Progenitor cell of endocrine pancreas (in vitro differentiated cells): ENCODE measurements at regions not wholly inside any gene's neighbourhood (a gene's known extent, or its start where the extent isn't known, plus 50 kb on each side); places are given as distances from the start of the nearest gene placed in this dataset.

ENCODE experiments used
- DNase-seq: peaks from one replicate; pipeline ENCODE4 v3.0.0; 2021; ENCODE audit warnings: low spot score; ENCODE audit not compliant: unreplicated experiment
- H3K27ac Mint-ChIP-seq: 2 replicates; pipeline ENCODE4 v1.8.0; 2021; ENCODE audit warnings: mild to moderate bottlenecking, moderate library complexity, mixed read lengths
- H3K27me3 Mint-ChIP-seq: 2 replicates; pipeline ENCODE4 v1.8.0; 2021; ENCODE audit warnings: mixed read lengths
- H3K36me3 Mint-ChIP-seq: 2 replicates; pipeline ENCODE4 v1.8.0; 2022; ENCODE audit warnings: mixed read lengths; ENCODE audit not compliant: insufficient read depth
- H3K4me1 Mint-ChIP-seq: 2 replicates; pipeline ENCODE4 v1.8.0; 2021; ENCODE audit warnings: low read depth, mixed read lengths
- H3K4me3 Mint-ChIP-seq: 2 replicates; pipeline ENCODE4 v1.8.0; 2021; ENCODE audit warnings: low read depth, mild to moderate bottlenecking, moderate library complexity, mixed read lengths
- H3K9me3 Mint-ChIP-seq: 2 replicates; pipeline ENCODE4 v1.8.0; 2021; ENCODE audit warnings: low read depth, mixed read lengths
- TF ChIP-seq, protein P1 (sequence below): fragments of 200-600 bp; sonication (generic); IDR thresholded peaks from one replicate; pipeline ENCODE4 v1.5.0; 2021; ENCODE audit warnings: antibody characterized with exemption, mild to moderate bottlenecking; ENCODE audit not compliant: unreplicated experiment

DNA sequence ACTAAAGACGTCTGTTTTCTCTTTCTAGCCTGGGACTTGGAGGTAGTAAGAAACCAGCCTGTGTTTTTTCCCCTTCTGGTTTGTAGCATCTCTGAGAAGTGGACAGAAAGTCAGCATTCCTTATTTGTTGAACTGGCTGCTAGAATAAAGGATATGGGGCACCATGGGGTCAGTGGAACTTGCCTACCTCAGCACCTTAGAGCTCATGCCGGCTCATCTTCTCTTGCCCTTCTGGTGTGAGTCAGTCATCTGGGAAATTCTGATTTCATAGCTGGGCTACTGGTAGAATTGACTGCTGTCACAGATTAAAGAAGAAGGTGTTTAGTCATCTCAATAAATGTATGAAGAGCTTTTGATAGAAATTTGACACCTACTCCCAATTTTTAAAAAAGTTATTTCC is 202.7 kb upstream of the TOPAZ1 start:
- Mint-ChIP-seq H3K36me3 (no peaks in the 10 kb centered on the region), H3K9me3 (no peaks in the 10 kb centered on the region), H3K4me1 (no peaks in the 10 kb centered on the region), H3K27ac (no peak overlapping the region), H3K4me3 (no peak overlapping the region), H3K27me3 (peaks cover 7% of the 10 kb centered on the region)
- TF ChIP-seq, protein P1, sequence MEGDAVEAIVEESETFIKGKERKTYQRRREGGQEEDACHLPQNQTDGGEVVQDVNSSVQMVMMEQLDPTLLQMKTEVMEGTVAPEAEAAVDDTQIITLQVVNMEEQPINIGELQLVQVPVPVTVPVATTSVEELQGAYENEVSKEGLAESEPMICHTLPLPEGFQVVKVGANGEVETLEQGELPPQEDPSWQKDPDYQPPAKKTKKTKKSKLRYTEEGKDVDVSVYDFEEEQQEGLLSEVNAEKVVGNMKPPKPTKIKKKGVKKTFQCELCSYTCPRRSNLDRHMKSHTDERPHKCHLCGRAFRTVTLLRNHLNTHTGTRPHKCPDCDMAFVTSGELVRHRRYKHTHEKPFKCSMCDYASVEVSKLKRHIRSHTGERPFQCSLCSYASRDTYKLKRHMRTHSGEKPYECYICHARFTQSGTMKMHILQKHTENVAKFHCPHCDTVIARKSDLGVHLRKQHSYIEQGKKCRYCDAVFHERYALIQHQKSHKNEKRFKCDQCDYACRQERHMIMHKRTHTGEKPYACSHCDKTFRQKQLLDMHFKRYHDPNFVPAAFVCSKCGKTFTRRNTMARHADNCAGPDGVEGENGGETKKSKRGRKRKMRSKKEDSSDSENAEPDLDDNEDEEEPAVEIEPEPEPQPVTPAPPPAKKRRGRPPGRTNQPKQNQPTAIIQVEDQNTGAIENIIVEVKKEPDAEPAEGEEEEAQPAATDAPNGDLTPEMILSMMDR: no peak
- DNase-seq: no peak

DNA sequence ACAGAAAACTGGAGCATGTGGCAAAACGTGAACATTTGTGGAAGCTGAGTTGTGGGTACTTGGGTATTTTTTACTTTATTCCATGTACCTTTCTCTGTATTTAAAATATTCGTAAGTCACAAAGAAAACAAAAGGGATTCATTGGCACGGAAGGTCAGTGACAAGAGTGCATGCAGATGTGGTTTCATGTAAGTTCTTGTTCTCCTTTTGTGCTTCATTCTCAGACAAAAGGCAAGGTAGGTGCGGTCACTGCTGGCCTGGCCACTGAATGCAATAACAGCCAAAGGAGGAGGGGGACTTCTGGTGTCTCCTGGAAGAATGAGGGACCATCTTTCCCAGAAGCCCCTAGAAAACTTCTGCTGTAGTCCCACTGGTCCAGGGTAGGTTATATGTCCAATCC is 200.0 kb upstream of the TOPAZ1 start:
- TF ChIP-seq, protein P1: no peak
- Mint-ChIP-seq H3K36me3 (no peaks in the 10 kb centered on the region), H3K4me3 (no peak overlapping the region), H3K27me3 (peaks cover 5% of the 10 kb centered on the region), H3K4me1 (no peaks in the 10 kb centered on the region), H3K27ac (no peak overlapping the region), H3K9me3 (no peaks in the 10 kb centered on the region)
- DNase-seq: no peak

DNA sequence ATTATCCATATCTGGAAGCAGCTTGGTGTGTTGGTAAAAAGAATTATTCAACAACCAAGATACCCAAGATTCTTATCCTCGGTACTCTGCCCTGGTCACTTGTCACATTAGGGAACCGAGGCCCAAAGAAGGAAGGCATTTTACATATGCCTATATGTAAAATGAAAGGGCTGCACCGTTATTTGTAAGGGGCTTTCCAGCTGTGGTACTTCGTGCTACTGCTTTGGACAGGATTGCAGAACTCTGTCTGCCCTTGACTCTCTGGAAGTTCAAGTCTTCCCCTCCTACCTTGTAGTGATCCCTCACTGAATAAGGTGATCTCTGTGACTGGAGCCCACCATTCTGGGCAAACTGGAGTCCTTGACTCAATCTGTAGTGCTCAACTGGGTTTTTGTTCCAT is 198.9 kb upstream of the TOPAZ1 start:
- no peak overlapping the region for H3K27ac Mint-ChIP-seq

DNA sequence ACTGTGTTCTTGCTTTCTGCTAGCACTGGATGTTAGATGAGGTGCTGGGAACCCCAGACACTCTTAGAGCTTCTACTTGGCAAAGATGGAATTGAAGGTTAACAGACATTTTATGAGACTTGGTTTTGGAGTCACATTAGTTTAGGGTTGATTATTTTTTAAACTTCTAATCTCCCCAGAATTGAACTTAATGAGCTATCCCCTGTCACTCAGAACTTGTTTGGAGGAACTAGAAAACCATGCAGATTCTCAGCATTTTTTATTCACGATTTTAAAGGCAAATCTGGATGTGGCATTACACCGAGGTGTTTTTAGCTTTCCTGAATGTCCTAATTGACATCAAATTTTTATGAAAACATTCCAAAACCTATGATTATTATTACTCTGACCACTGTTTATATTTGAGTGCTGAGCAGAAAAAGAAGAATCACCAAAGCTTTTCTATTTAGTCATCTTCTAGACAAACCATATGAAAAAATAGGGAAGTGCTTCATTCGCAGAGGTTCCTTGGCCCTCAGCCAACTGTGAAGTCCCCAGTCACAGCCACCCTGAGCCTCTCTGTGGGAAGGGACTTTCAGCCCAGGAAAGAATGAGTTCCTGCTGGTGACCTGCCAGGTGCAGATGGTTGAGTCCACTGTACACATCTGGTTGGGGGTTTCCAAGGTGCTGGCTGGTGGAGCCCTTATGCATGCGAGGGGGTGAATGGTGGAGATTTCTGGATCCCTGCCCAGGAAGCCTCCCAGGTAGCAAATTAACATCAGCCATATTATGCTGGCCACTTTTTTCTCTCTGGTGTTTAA is 196.0 kb upstream of the TOPAZ1 start:
- TF ChIP-seq, protein P1: no peak
- no peak overlapping the region for H3K4me3 Mint-ChIP-seq
- peaks cover 22% of the 10 kb centered on the region for H3K4me1 Mint-ChIP-seq
- no peaks in the 10 kb centered on the region for H3K36me3 Mint-ChIP-seq
- no peaks in the 10 kb centered on the region for H3K27me3 Mint-ChIP-seq
- no peak for DNase-seq
- H3K27ac Mint-ChIP-seq: no peak overlapping the region
- no peaks in the 10 kb centered on the region for H3K9me3 Mint-ChIP-seq

More for the DNA sequence above, 198.9 kb upstream of the TOPAZ1 start:
- no peaks in the 10 kb centered on the region for H3K9me3 Mint-ChIP-seq
- TF ChIP-seq, protein P1: no peak
- H3K4me3 Mint-ChIP-seq: no peak overlapping the region
- no peaks in the 10 kb centered on the region for H3K36me3 Mint-ChIP-seq
- peaks cover 3% of the 10 kb centered on the region for H3K4me1 Mint-ChIP-seq
- peaks cover 5% of the 10 kb centered on the region for H3K27me3 Mint-ChIP-seq
- no peak for DNase-seq

DNA sequence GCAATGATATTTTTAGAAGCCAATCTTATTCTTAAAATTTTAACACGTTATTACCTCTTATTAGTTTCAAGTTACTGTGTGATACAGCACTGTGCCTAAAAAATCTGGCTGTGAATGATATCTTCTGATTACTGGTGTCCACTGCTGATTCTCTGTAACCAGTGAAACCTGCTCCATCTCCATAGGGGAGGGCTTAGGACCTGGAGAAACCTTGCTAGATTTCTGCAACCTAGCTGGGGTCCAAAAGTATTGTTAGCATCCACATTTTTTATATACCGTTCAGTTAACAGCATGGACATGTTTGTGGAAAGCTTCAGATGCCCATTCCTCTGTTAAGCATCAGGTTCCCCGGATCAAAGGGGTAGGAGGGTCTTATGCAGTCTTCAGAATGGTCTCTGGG is 193.9 kb upstream of the TOPAZ1 start:
- H3K4me3 Mint-ChIP-seq: no peak overlapping the region
- H3K9me3 Mint-ChIP-seq: no peaks in the 10 kb centered on the region
- H3K27me3 Mint-ChIP-seq: no peaks in the 10 kb centered on the region
- TF ChIP-seq, protein P1: no peak
- peak overlapping the region; percentile 97 for H3K27ac Mint-ChIP-seq
- no peak for DNase-seq
- H3K4me1 Mint-ChIP-seq: peaks cover 22% of the 10 kb centered on the region
- H3K36me3 Mint-ChIP-seq: no peaks in the 10 kb centered on the region
